Stimulated activated CD8-positive, alpha-beta memory T cell treated with anti-CD3 and anti-CD28 coated beads, Interleukin-7, amount 100 ng/mL, for 4 hours (primary cell): ENCODE measurements at regions not wholly inside any gene's neighbourhood (a gene's known extent, or its start where the extent isn't known, plus 50 kb on each side); places are given as distances from the start of the nearest gene placed in this dataset.
"Not testable (repeated sequence)": the region's sequence is repeated elsewhere in the genome, so short reads cannot be mapped to it uniquely, and the experiment has no call there.

ENCODE experiments used
- DNase-seq, 2 donors: peaks; one replicate each; pipeline ENCODE4 v3.0.0-alpha.2; 2020; ENCODE audit warnings: low read depth in 2 of 2

- no peak for DNase-seq
These were observed 240.9 kb downstream of the FGF9 start for GRCh38 chr13:21911646-21912298.

- DNase-seq, result no peak
These were observed 242.1 kb downstream of the FGF9 start for GRCh38 chr13:21913010-21913409.

GRCh38 chr13:21917086-21918015, 246.5 kb downstream of the FGF9 start:
- no peak for DNase-seq

- DNase-seq, result not testable (repeated sequence)
These were observed 249.9 kb downstream of the FGF9 start for GRCh38 chr13:21920802-21921201.

GRCh38 chr13:21924958-21925357, 254.1 kb downstream of the FGF9 start:
- no peak for DNase-seq

- no peak for DNase-seq
These were observed 254.8 kb downstream of the FGF9 start for GRCh38 chr13:21925720-21926119.

GRCh38 chr13:21929400-21929799, 258.5 kb downstream of the FGF9 start:
- DNase-seq, result no peak

- DNase-seq, result no peak
These were observed 259.7 kb downstream of the FGF9 start for GRCh38 chr13:21930536-21930935.

GRCh38 chr13:21932578-21932977, 261.7 kb downstream of the FGF9 start:
- no peak for DNase-seq

- no peak for DNase-seq
These were observed 262.1 kb downstream of the FGF9 start for GRCh38 chr13:21932996-21933395.

- DNase-seq, result no peak
These were observed 263.4 kb downstream of the FGF9 start for GRCh38 chr13:21934284-21934683.

GRCh38 chr13:21936674-21937073, 265.8 kb downstream of the FGF9 start:
- no peak for DNase-seq

- DNase-seq, result no peak
These were observed 267.3 kb downstream of the FGF9 start for GRCh38 chr13:21938168-21938567.

- DNase-seq, result no peak
These were observed 267.8 kb downstream of the FGF9 start for GRCh38 chr13:21938636-21939035.

GRCh38 chr13:21942061-21942460, 271.2 kb downstream of the FGF9 start:
- DNase-seq, result no peak

- DNase-seq, result no peak
These were observed 273.7 kb downstream of the FGF9 start for GRCh38 chr13:21944610-21945009.

GRCh38 chr13:21945195-21945594, 274.3 kb downstream of the FGF9 start:
- no peak for DNase-seq

- no peak for DNase-seq
These were observed 276.1 kb downstream of the FGF9 start for GRCh38 chr13:21946964-21947363.

- no peak for DNase-seq
These were observed 278.0 kb downstream of the FGF9 start for GRCh38 chr13:21948769-21949474.

GRCh38 chr13:21949818-21950429, 279.1 kb downstream of the FGF9 start:
- DNase-seq, result no peak

GRCh38 chr13:21956666-21957065, 285.8 kb downstream of the FGF9 start:
- no peak for DNase-seq

- DNase-seq, result no peak
These were observed 287.0 kb downstream of the FGF9 start for GRCh38 chr13:21957833-21958232.
